ENCODE measurements at regions not wholly inside any gene's neighbourhood (a gene's known extent, or its start where the extent isn't known, plus 50 kb on each side); places are given as distances from the start of the nearest gene placed in this dataset.

GRCh38 chr9:84212246-84212645 lies 128.3 kb downstream of the SLC28A3 start:
- DNase-seq (ENCODE audit: low read depth) = no peak
- no peak for TF ChIP-seq CTCF (conservative IDR thresholded peaks at IDR 0.05; ENCODE audit: control insufficient read depth, insufficient read depth, low read depth, low read length)
- no peak overlapping the region for H3K4me3 ChIP-seq (ENCODE audit: control insufficient read depth, low read depth, low read length)

- no peak for TF ChIP-seq CTCF (conservative IDR thresholded peaks at IDR 0.05; ENCODE audit: control insufficient read depth, insufficient read depth, low read depth, low read length)
- no peak overlapping the region for H3K4me3 ChIP-seq (ENCODE audit: control insufficient read depth, low read depth, low read length)
- DNase-seq (ENCODE audit: low read depth) = no peak
Measured at GRCh38 chr9:84212982-84213381, 127.6 kb downstream of the SLC28A3 start.

GRCh38 chr9:84216151-84216550 lies 124.4 kb downstream of the SLC28A3 start:
- DNase-seq (ENCODE audit: low read depth) = peak; percentile 20
- TF ChIP-seq CTCF (conservative IDR thresholded peaks at IDR 0.05; ENCODE audit: control insufficient read depth, insufficient read depth, low read depth, low read length) = no peak
- no peak overlapping the region for H3K4me3 ChIP-seq (ENCODE audit: control insufficient read depth, low read depth, low read length)

- TF ChIP-seq CTCF (conservative IDR thresholded peaks at IDR 0.05; ENCODE audit: control insufficient read depth, insufficient read depth, low read depth, low read length) = no peak
- no peak for DNase-seq (ENCODE audit: low read depth)
- no peak overlapping the region for H3K4me3 ChIP-seq (ENCODE audit: control insufficient read depth, low read depth, low read length)
Measured at GRCh38 chr9:84218322-84218721, 122.2 kb downstream of the SLC28A3 start.

- TF ChIP-seq CTCF (conservative IDR thresholded peaks at IDR 0.05; ENCODE audit: control insufficient read depth, insufficient read depth, low read depth, low read length) = no peak
Measured at GRCh38 chr9:84224246-84224645, 116.3 kb downstream of the SLC28A3 start.

More at GRCh38 chr9:84224246-84224645, 116.3 kb downstream of the SLC28A3 start:
- no peak overlapping the region for H3K4me3 ChIP-seq (ENCODE audit: control insufficient read depth, low read depth, low read length)
- DNase-seq (ENCODE audit: low read depth) = no peak

Measured in fibroblast of mammary gland (primary cell).